Cerebellar nuclear complex (tissue), 1 donor: ENCODE measurements at regions not wholly inside any gene's neighbourhood (a gene's known extent, or its start where the extent isn't known, plus 50 kb on each side); places are given as distances from the start of the nearest gene placed in this dataset.
"Not testable (repeated sequence)": the region's sequence is repeated elsewhere in the genome, so short reads cannot be mapped to it uniquely, and the experiment has no call there.

Source experiments
- DNase-seq, 2 experiments: peaks; one replicate each; lab custom pipeline; 2025; lab: John Stamatoyannopoulos, UW

DNA sequence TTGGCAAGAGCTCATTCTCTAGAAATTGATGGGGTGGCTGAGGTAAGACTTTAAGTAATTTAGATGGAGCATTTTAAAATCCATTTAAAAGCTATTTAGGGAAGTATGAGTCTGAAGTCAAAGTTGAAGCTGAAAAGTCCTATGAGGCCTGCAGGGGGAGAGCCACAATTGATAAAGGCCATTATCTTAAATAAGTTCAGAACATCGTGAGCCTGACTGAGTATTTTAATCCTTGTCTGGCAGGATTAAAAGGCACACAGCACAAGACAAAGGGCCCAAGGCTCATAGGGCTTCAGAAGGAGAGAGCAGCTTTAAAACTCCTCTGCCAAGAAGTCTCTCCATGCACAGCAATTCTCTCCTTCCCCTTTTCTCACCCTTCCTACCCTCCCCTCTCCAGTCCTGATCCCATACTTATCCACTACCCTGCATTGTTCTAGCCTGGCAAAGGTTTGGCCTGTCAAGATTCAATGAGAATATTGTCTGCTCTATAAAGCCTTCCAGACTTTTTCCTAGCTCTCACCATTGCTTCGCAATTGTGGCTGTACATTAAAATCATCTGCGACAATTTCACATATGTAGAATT lies 1312.9 kb downstream of the FAM181B start:
- no peak for DNase-seq

DNA sequence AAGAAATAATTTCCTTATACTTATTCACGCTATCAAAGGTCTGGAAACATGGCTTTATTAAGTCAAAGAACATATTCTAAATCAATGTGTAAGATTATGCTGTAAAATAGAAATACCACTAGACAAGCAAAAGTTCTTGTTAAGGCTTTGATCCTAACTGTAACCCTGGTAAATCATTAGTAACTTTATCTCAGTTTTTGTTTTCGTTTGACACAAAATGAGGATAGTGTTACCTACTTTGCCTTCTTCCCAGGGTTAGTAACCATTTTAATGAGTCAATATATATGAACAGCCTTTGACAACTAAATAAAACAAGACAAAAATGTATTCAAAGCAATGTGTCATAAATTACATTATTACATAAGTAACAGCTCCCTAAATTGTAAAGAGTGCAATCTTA lies 1336.3 kb downstream of the FAM181B start:
- DNase-seq, result no peak

DNA sequence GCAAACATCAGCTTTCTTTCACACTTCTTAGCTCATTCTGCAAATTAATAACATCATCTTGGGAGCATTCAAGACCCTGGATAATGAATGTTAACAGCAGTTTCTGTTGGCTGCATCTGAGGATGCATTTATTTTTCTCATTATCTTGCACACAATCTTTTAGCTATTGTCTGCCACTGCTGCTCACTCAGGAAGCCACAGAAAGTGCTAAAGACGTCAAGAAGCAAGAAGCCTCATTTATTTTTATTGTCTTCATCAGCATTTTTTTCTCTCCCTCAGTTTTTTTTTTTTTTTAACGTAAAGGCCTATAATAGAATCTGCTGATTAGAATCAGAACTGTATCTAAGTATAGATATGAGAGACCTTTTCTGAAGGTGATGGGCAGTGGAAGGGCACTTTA lies 1339.4 kb downstream of the FAM181B start:
- DNase-seq, result no peak

DNA sequence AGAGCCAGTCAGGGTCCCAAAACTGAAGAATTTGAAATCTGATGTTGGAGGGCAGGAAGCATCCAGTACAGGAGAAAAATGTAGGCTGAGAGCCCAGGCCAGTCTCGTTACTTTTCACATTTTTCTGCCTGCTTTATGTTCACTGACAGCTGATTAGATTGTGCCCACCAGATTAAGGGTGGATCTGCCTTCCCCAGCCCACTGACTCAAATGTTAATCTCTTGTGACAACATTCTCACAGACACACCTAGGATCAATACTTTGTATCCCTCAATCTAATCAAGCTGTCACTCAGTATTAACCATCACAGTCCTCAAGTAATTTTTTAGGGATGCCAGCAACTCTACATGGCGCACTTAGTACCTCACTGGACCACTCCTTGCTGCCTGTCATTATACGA lies 1345.3 kb downstream of the FAM181B start:
- no peak for DNase-seq

DNA sequence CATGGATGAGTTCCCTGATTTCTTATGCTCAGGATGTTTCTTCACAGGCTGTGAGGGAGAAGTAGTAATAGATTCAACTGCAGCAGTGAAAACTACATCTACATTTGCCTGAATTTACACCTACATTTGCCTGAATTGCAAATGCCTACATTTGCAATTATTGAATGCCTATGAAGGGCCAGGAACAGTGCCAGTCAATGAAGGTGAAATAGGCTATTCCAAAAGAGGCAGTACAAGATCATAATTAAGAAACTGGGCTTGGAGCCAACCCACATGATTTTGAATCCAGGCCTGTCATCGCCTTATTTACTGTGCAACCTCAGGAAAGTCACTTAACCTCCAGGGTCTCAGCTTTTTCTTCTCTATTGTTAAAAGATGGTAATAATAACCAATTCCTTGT lies 1353.3 kb downstream of the FAM181B start:
- DNase-seq, result no peak

DNA sequence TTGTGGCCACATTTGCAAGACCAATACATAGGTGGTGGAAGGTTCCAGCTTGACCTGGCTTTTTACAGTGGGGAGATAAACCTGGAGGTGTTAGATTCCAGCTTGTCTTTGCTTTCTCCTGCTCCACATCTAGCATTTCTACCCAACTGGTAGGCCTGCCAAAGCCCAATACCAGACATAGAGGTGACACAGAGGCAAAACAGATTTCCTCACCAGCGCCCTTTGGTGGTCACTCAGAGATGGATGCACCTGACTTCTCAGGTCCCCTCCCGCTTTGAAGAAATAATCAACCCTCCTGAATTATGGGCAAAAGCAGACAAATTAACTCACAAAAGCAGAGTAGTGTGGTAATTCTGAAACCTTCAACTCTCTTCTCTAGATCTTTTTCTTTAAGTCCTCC lies 1356.2 kb downstream of the FAM181B start:
- no peak for DNase-seq

DNA sequence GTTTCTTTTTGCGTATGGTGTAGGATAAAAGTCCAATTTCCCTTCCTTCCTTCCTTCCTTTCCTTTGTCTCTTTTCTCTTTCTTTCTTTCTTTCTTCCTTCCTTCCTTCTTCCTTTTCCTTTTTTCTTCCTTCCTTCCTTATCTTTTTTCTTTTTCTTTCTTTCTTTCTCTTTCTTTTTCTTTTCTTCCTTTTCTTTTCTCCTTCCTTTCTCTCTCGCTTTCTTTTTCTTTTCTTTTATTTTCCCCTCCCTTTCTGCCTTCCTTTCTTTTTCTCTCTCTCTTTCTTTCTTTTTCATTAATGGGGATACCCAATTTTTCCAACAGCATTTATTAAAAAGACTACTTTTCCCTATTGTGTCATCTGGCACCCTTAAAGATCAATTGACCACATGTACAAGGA lies 1359.7 kb downstream of the FAM181B start:
- DNase-seq, result no peak

DNA sequence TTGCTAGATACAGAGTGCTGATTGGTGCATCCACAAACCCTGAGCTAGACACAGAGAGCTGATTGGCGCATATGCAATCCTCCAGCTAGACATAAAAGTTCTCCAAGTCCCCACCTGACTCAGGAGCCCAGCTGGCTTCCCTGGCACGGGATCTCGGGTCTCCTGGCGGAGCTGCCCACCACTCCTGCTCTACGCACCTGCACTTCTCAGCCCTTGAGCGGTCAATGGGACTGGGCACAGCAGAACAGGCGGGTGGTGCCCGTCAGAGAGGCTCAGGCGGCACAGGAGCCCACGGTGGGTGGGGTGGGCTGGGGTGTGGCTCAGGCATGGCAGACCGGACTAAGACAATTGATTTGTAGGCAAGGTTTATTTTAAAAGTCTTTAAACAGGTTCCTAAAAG lies 1365.5 kb downstream of the FAM181B start:
- DNase-seq, result no peak

DNA sequence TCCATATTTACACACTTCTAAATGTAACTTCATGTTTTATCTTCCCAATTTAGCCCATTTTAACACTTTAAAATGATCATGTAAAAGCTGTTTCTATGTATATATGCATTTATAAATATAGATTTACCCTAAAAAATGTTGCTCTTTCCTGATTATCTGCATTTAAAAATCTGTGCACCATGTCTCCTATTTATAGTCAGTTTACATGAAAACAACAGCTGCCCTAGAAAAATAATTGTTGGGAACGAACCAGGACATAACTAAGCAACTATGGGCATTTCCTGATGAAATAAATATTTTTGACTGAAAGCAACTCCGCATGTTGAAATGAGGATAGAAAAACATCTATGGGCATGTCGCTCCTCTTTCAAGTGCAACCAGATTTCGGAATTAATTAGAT lies 1368.2 kb downstream of the FAM181B start:
- DNase-seq, result no peak

DNA sequence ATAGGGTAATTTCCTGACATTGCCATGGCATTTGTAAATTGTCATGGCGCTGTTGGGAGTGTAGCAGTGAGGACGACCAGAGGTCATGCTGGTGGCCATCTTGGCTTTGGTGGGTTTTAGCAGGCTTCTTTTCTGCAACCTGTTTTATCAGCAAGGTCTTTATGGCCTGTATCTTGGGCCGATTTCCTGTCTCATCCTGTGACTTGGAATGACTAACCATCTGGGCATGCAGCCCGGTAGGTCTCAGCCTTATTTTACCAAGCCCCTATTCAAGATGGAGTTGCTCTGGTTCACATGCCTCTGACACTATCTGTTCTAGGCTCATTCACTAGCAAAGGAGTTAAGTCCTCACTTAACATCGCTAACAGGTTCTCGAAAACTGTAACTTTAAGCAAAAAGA lies 1374.2 kb downstream of the FAM181B start:
- DNase-seq, result no peak

DNA sequence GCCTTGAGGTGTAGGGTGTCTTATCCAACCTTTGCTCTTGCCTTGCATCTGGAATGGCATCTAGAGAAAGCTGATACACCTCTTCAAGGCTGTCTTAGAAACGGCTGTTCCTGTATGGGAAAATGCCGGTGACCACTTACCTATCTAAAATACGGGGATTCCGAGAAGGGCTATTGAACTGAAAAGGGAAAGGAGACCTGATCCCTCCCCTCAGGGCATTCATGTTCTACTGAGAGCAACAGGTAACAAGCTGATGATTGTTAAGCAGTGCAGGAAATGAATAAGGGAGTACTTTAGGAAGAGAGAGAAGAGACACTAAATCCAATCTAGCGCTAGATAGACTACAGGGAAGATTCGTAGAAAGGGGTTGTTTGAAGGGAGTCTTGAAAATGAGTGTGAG lies 1388.1 kb downstream of the FAM181B start:
- DNase-seq, result no peak

DNA sequence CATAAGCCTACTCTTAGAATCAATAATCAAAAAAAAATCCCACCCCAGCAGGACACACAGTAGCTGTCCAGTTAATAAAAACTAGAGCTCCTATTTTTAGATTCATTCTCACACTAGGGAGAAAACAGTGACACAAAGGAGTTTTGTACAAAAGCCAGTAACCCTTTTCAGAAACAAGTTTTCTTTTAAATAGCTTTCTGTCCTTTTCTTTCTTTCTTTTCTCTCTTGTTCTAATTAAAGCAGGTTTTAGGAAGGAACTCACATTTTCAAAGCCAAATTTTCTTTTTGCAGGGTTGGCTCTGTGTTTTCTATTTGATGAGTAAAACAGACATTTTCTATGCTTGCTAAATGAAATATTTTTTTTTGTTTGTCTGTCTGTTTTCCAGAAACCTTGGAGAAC lies 1390.7 kb downstream of the FAM181B start:
- no peak for DNase-seq

DNA sequence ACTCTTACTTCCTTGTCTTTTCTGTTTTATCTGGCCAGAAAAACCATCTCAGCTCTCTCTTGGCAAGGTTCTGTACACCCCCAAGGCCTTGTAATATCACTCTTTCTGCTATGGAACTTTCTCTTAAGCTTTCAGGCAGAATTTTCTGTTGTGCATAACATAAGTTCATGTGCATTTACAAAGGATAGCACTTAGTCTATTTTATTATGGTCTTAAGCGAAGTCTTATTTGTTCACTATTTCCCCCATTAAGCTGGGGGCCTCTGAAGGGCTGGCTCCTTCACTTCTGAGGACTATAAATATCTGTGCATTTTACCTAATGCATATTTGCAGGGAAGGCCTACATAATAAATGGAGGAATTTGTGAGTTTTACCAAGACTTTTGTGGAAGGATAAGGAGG lies 1393.4 kb downstream of the FAM181B start:
- DNase-seq, result no peak

DNA sequence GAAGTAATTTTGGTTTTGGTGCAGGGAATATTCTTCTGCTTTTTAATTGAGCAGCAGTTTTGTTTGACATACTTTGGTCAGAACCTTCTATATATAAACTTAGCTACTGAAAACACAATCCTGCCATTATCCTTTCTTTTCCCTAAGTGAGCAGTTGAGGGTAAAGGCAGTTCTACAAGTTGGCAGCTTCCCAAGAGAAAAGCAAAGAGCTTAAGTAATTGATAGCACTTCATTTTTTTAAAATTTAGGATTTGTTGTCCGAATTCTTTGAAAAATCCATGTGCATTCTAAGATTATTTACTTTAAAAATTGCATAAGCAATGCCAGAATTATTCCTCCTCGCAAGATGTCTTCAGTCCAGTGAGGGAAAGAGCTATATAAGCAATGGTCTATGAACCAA lies 1394.1 kb downstream of the FAM181B start:
- DNase-seq, result no peak

DNA sequence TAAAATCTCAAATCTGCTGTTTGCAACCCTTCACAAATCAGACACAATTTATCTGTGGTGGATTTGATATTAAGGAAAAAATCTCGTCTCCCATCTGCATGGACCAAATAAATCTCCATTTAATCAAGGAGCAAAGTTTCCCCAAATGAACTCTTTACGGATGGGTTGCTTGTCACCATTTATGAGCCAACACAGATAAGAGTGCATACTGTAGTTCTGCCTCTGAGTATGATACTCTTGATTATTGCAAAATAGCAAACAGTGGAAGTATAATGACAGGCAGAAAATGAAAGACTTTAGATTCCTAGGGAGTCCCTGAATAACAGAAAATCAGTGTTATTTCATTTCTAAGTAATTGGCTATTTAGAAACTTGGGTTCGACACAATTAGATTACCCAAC lies 1395.9 kb downstream of the FAM181B start:
- no peak for DNase-seq

DNA sequence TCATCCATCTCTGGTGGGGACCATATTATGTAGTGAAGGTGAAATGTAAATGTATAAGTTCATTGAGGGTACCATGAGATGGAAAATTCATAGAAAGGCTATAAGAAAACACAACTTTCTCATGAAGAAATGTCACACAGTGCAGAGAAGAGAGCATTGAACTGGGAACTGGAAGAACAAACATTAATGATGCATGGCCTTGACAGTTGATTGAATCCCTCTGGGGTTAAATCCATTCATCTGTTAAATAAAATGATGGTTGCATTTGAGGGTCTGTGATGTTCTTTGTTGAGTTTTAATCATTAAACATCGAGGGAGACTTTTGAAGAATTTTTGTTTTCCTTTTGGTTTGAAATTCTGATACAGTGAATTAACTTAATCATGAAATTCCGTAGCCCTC lies 1401.4 kb downstream of the FAM181B start:
- no peak for DNase-seq

DNA sequence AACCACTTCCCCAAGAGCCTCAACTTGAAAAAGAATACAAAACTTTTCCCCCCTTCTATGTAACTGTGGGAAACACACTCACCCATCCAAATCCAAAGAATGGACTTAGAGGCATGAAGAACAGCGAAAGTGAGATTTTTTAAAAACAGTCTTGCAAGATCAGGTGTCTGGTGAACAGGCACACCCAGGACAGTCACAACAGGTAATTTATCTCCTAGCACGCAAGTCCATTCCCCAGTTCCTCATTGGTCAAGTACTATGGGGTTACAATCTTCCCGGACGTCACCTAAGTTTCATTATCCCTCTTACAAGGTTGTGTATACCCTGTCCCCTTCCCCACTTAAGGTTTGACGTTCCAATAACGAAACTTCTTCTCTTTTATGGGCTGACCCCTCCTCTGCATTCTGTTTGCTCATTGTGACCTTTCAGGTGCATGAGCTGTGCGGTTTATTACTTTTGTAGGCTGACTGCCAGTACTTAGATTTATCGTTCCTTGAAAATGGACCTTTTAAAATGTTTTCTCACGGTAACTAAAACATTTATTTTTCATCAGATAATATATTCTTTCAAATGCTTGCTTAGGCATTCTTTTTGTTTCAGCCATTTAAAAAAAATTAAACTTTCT lies 1401.9 kb downstream of the FAM181B start:
- DNase-seq, result no peak

DNA sequence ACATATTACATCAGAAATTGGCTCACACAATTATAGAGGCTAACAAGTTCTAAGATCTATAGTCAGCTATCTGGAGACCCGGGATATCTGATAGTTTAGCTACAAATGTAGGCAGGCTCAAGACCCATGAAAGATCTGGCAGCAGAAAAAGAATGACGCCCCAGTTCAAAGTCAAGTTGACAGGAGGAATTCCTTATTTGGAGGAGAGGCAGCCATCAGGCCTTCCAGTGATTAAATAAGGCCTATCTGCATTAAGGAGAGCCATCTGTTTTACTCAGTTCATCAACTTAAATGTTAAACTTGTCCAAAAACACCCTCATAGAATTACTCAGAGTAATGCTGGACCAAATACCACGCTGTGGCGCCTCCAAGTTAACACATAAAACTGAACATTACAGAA lies 1402.6 kb downstream of the FAM181B start:
- DNase-seq, result no peak

DNA sequence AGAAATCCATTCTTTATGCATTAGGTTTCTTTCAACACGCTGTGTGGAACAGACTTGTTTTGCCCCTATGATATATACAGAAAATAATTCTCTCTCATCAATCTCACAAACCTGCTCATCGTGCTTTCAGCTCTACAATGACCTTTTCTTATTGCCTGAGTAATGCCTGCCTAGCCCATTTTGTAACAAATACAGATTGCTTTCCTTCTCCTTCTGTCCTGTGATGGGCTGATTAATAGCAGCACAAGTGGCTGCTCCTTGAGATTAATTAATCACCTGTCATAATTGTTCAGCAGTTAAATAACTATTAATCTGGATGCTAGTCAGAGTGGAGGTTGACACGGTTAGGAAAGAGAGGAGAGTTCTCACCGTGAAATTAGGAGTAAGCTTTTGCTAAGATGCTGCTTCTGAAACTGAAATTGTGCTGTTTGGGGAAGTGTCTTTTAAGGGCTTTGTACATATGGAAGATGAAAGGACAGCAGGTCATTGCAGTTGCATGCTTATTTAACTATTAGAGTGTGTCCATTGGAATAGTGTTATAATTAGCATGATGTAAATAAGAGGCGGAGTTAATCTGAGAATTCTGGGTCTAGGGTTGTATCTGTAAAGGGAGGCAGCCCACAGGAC lies 1430.5 kb downstream of the FAM181B start:
- no peak for DNase-seq

DNA sequence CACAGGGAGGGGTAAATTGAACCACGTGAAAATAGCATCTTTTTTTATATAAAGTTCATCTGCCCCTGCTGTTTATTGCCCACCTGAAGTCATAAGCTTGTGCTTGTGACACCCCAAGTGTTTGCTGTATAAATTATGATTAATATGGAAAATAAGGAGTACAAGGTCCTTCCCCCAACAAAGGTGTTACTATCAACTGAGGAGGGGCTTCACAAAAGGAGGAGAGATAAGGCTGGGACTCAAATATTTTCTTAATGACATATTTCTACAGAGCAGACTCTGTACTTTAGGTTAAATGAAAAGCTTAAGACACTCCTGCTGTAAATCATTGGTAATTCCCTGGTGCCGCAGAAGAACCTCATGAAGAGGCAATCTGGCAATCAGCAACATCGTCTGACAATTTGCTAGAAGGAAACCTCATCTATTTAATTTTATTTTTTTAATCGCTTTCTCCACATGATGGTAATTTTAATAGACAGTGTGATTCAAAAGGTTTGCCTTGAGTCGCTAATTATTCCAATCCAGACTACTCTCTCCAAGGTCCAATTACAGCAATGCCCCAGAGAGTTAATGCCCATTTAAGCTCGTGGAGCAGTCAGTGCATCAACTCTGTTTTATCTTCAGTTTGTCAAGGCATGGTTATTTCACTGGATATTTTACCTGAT lies 1432.4 kb downstream of the FAM181B start:
- DNase-seq, result no peak

DNA sequence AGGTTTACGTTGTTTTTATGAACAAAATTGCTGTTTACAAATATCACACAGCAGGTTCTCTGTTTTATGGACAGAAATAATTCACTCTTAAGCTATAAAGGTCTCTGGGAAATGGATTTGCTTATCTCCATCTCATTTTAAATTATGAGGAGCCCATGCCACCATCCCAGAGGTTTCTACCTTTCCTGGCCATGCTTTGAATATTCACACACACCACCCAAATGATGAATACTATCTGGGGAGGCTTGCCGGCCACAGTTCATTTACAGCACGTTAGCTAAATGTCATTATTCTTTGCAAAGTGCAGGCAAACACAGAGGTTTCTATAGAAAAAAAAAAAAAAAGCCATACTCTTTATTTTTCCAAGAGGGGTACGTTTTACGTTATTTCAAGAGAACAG lies 1446.7 kb downstream of the FAM181B start:
- no peak for DNase-seq

DNA sequence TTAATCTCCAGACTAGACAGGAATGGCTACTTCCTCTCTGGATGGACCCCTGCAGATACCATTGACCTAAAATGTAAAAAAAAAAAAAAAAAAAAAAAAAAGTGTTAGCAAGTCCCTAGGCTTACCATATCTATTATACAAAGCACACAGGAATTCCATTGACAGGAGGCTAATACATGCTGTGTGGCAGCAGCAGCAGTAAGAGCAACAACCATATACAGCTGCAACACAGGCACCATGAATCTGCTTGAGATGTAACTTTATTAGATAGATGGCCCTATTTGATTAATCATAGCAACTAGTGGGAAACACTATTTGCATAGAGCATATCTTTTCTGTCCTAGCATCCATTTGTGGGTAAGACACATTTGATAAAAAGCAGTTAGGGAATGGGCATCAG lies 1447.1 kb downstream of the FAM181B start:
- DNase-seq, result no peak

DNA sequence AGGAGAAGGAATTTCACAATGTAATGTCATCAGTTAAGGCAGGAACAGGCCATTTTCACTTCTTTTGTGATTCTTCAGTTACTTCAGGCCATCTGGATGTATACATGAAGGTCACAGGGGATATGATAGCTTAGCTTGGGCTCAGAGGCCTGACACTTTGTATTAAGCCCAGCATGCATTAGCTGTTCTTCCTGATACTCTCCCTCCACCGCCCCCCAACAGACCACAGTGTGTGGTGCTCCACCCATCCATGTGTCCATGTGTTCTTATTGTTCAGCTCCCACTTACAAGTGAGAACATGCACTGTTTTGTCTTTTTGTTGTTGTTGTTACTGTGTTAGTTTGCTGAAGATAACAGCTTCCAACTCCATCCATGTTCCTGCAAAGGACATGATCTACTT lies 1453.4 kb downstream of the FAM181B start:
- not testable (repeated sequence) for DNase-seq
